ENCODE measurements at regions not wholly inside any gene's neighbourhood (a gene's known extent, or its start where the extent isn't known, plus 50 kb on each side); places are given as distances from the start of the nearest gene placed in this dataset.

GRCh38 chr21:40901691-40902090 lies 54.7 kb upstream of the DSCAM start:
- Histone ChIP-seq H3K36me3 (no peaks in the 10 kb centered on the region), H3K27me3 (no peaks in the 10 kb centered on the region), H3K9me3 (no peaks in the 10 kb centered on the region), H3K4me1 (no peaks in the 10 kb centered on the region), H3K27ac (no peak overlapping the region), H3K4me3 (no peak overlapping the region)
- no peak for DNase-seq
- TF ChIP-seq CTCF (IDR thresholded peaks at IDR 0.05): no peak
- TF ChIP-seq POLR2A (IDR thresholded peaks at IDR 0.05): no peak

GRCh38 chr21:40902299-40902698 lies 55.3 kb upstream of the DSCAM start:
- DNase-seq: no peak
- Histone ChIP-seq H3K27me3 (no peaks in the 10 kb centered on the region), H3K4me1 (no peaks in the 10 kb centered on the region), H3K4me3 (no peak overlapping the region), H3K27ac (no peak overlapping the region), H3K36me3 (no peaks in the 10 kb centered on the region), H3K9me3 (no peaks in the 10 kb centered on the region)
- TF ChIP-seq POLR2A (IDR thresholded peaks at IDR 0.05): no peak
- TF ChIP-seq CTCF (IDR thresholded peaks at IDR 0.05): no peak

GRCh38 chr21:40902993-40903392 lies 56.0 kb upstream of the DSCAM start:
- no peaks in the 10 kb centered on the region for H3K4me1 ChIP-seq
- no peak overlapping the region for H3K4me3 ChIP-seq
- H3K9me3 ChIP-seq: no peaks in the 10 kb centered on the region
- no peaks in the 10 kb centered on the region for H3K27me3 ChIP-seq
- H3K36me3 ChIP-seq: no peaks in the 10 kb centered on the region
- no peak for DNase-seq
- no peak for TF ChIP-seq CTCF (IDR thresholded peaks at IDR 0.05)
- no peak for TF ChIP-seq POLR2A (IDR thresholded peaks at IDR 0.05)
- no peak overlapping the region for H3K27ac ChIP-seq

GRCh38 chr21:40905251-40905650 lies 58.3 kb upstream of the DSCAM start:
- Histone ChIP-seq H3K27ac (no peak overlapping the region), H3K9me3 (no peaks in the 10 kb centered on the region), H3K36me3 (no peaks in the 10 kb centered on the region), H3K27me3 (no peaks in the 10 kb centered on the region), H3K4me3 (no peak overlapping the region), H3K4me1 (no peaks in the 10 kb centered on the region)
- TF ChIP-seq POLR2A (IDR thresholded peaks at IDR 0.05) (no peak), CTCF (IDR thresholded peaks at IDR 0.05) (no peak)
- no peak for DNase-seq

- DNase-seq: no peak
- no peak overlapping the region for H3K27ac ChIP-seq
These were observed 65.4 kb upstream of the DSCAM start for GRCh38 chr21:40912375-40912774.

More at GRCh38 chr21:40912375-40912774, 65.4 kb upstream of the DSCAM start:
- TF ChIP-seq POLR2A (IDR thresholded peaks at IDR 0.05): no peak
- TF ChIP-seq CTCF (IDR thresholded peaks at IDR 0.05): no peak
- H3K4me1 ChIP-seq: no peaks in the 10 kb centered on the region
- no peaks in the 10 kb centered on the region for H3K27me3 ChIP-seq
- no peak overlapping the region for H3K4me3 ChIP-seq
- H3K36me3 ChIP-seq: no peaks in the 10 kb centered on the region
- H3K9me3 ChIP-seq: no peaks in the 10 kb centered on the region

Measured in Peyer's patch (tissue), 4 donors.